K562 (cell line): ENCODE measurements at regions not wholly inside any gene's neighbourhood (a gene's known extent, or its start where the extent isn't known, plus 50 kb on each side); places are given as distances from the start of the nearest gene placed in this dataset.

Experiments
- ATAC-seq: fragments of 200-7000 bp; cut with Tn5 transposase; 3 replicates; pipeline ENCODE4 v1.9.1; 2020; ENCODE audit warnings: moderate library complexity
- BruUV-seq: library from RNA; stranded (reverse); fragments of 400-500 nt; replicated peaks from 2 replicates; lab custom pipeline; 2021; lab: Mats Ljungman, UMichigan
- CTCF ChIA-PET: fragments of 300-600 bp; formaldehyde crosslinking; extraction: SDS; loops from one replicate; lab custom pipeline; 2021; ENCODE audit warnings: low intra/inter-chr PET ratio; lab: Yijun Ruan, JAX
- POLR2A ChIA-PET: fragments of 300-600, 350-650 bp; sonication (Branson Sonifier 250); formaldehyde crosslinking; extraction: SDS; loops from one replicate; lab custom pipeline; 2021; ENCODE audit warnings: antibody characterized with exemption, inconsistent platforms; lab: Yijun Ruan, JAX
- DNase-seq, 4 experiments: peaks; one replicate each; pipeline versions ENCODE4 v3.0.0 to v3.0.0-alpha.2; 2011 to 2018; ENCODE audit warnings: low spot score in 3 of 4, mixed read lengths in 3 of 4; ENCODE audit errors: extremely low read depth in 1 of 4
- FAIRE-seq: peaks from 2 replicates; lab custom pipeline; 2011; peaks lifted over from hg19 to GRCh38; lab: Jason Lieb, UNC
- H2AFZ ChIP-seq: 2 replicates; pipeline ENCODE4 v1.6.0; 2011; ENCODE audit warnings: low read depth, low read length, control low read depth, inconsistent platforms
- H3K27ac ChIP-seq: fragments of 200-600 bp; 3 replicates; pipeline ENCODE4 v1.8.0; 2011; ENCODE audit warnings: low read depth, mild to moderate bottlenecking, control low read depth, inconsistent platforms, low read length, moderate library complexity, mixed read lengths; ENCODE audit errors: extremely low read depth
- H3K27me3 ChIP-seq, 2 experiments: fragments of 300-600 bp in 1 of 2; 2 replicates in 1 of 2; 3 replicates in 1 of 2; pipeline versions ENCODE4 v1.6.0 to v1.8.0; 2011; ENCODE audit warnings: inconsistent platforms in 2 of 2, low read length in 2 of 2, mild to moderate bottlenecking in 1 of 2, mixed read lengths in 1 of 2, moderate library complexity in 1 of 2; ENCODE audit not compliant: control insufficient read depth in 2 of 2, insufficient read depth in 2 of 2
- H3K36me3 ChIP-seq: fragments of 300-600 bp; 3 replicates; pipeline ENCODE4 v1.8.0; 2011; ENCODE audit warnings: mild to moderate bottlenecking, low read length, inconsistent platforms; ENCODE audit not compliant: control insufficient read depth, insufficient read depth
- H3K4me1 ChIP-seq, 2 experiments: fragments of 200-600 bp in 1 of 2; replicated peaks in 1 of 2; 2 replicates in 1 of 2; 3 replicates in 1 of 2; pipeline versions ENCODE4 v1.5.1 to v1.8.0; 2011; ENCODE audit warnings: inconsistent platforms in 2 of 2, low read length in 2 of 2, mild to moderate bottlenecking in 1 of 2, mixed read lengths in 1 of 2, moderate library complexity in 1 of 2; ENCODE audit not compliant: control insufficient read depth in 2 of 2, insufficient read depth in 2 of 2
- H3K4me2 ChIP-seq: 2 replicates; pipeline ENCODE4 v1.6.1; 2011; ENCODE audit warnings: low read length, control low read depth, inconsistent platforms, mixed read lengths; ENCODE audit not compliant: insufficient read depth
- H3K4me3 ChIP-seq: fragments of 200-600 bp; sonication (generic), shearing (Covaris generic); 2 replicates; pipeline ENCODE4 v1.5.1; 2016; ENCODE audit warnings: control low read depth, inconsistent platforms
- H3K79me2 ChIP-seq: fragments of 200-600 bp; 3 replicates; pipeline ENCODE4 v1.8.0; 2011; ENCODE audit warnings: low read length, inconsistent platforms; ENCODE audit not compliant: control insufficient read depth, insufficient read depth
- H3K9ac ChIP-seq, 2 experiments: 2 replicates each; pipeline versions ENCODE4 v1.6.0 to v1.6.1; 2011; ENCODE audit warnings: low read depth in 2 of 2, low read length in 2 of 2, control low read depth in 1 of 2, inconsistent platforms in 1 of 2, mild to moderate bottlenecking in 1 of 2, mixed read lengths in 1 of 2; ENCODE audit not compliant: insufficient read depth in 1 of 2
- H3K9me1 ChIP-seq: one replicate; pipeline ENCODE4 v1.6.0; 2011; ENCODE audit warnings: inconsistent platforms, mild to moderate bottlenecking, low read length, moderate library complexity; ENCODE audit not compliant: control insufficient read depth, insufficient read depth
- H3K9me3 ChIP-seq: replicated peaks from 2 replicates; pipeline ENCODE4 v1.5.1; 2011; ENCODE audit warnings: low read depth, low read length, inconsistent platforms; ENCODE audit not compliant: control insufficient read depth, insufficient read depth
- H4K20me1 ChIP-seq: replicated peaks from 2 replicates; pipeline ENCODE4 v1.6.1; 2011; ENCODE audit warnings: low read length, inconsistent platforms, mixed read lengths; ENCODE audit not compliant: control insufficient read depth, insufficient read depth
- BRD9 ChIP-seq: fragments of 450-650 bp; IDR thresholded peaks from 2 replicates; pipeline ENCODE4 v1.6.1; 2018; ENCODE audit warnings: low read depth; ENCODE audit not compliant: partially characterized antibody
- CHD1 ChIP-seq: fragments of 200-600 bp; sonication (generic); IDR thresholded peaks from one replicate; pipeline ENCODE4 v1.6.1; 2012; ENCODE audit warnings: mild to moderate bottlenecking, moderate library complexity, low read length, inconsistent platforms
- GTF2E2 ChIP-seq: fragments of 200-800 bp; sonication (Bioruptor generic); IDR thresholded peaks from 2 replicates; pipeline ENCODE4 v1.6.1; 2016; ENCODE audit warnings: missing genetic modification characterization, missing compliant biosample characterization
- HDAC2 ChIP-seq: fragments of 450-650 bp; IDR thresholded peaks from 2 replicates; pipeline ENCODE4 v1.6.1; 2016; ENCODE audit warnings: mild to moderate bottlenecking
- MECOM ChIP-seq: fragments of 250-450 bp; sonication (Bioruptor Pico); IDR thresholded peaks from 2 replicates; pipeline ENCODE4 v1.8.0; 2022; ENCODE audit warnings: inconsistent platforms
- MNT ChIP-seq, 2 experiments: fragments of 450-650 bp; conservative IDR thresholded peaks; 2 replicates each; pipeline ENCODE4 v1.6.1; 2017; ENCODE audit warnings: mild to moderate bottlenecking in 2 of 2, moderate library complexity in 2 of 2
- POLR2A ChIP-seq: fragments of 450-650 bp; conservative IDR thresholded peaks from 2 replicates; pipeline ENCODE4 v1.6.1; 2016
- RBM17 ChIP-seq: fragments of 200-400 bp; formaldehyde crosslinking; IDR thresholded peaks from 2 replicates; pipeline ENCODE4 v1.6.1; 2017; ENCODE audit warnings: low read depth, mild to moderate bottlenecking, low read length, borderline replicate concordance
- RFX1 ChIP-seq: fragments of 450-650 bp; IDR thresholded peaks from 2 replicates; pipeline ENCODE4 v1.6.1; 2016; ENCODE audit warnings: mild to moderate bottlenecking, moderate library complexity
- SMAD2 ChIP-seq: fragments of 150-350 bp; IDR thresholded peaks from 2 replicates; pipeline ENCODE4 v1.6.1; 2014; ENCODE audit warnings: low read depth, mild to moderate bottlenecking, low read length
- ZBTB1 ChIP-seq: sonication (generic); formaldehyde crosslinking; IDR thresholded peaks from 2 replicates; pipeline ENCODE4 v1.8.1; 2023; ENCODE audit warnings: missing genetic modification reagents, low read depth, mild to moderate bottlenecking, borderline replicate concordance
- ZFX ChIP-seq: sonication (generic); formaldehyde crosslinking; IDR thresholded peaks from 2 replicates; pipeline ENCODE4 v1.8.0; 2022; ENCODE audit warnings: mild to moderate bottlenecking, missing genetic modification reagents, moderate library complexity
- ZNF311 ChIP-seq: fragments of 250-450 bp; sonication (Bioruptor Pico); IDR thresholded peaks from 2 replicates; pipeline ENCODE4 v1.4.0; 2020; ENCODE audit warnings: mild to moderate bottlenecking, moderate library complexity
- ZNF592 ChIP-seq: fragments of 450-650 bp; IDR thresholded peaks from 2 replicates; pipeline ENCODE4 v1.6.1; 2017; ENCODE audit warnings: antibody characterized with exemption, mild to moderate bottlenecking
- WGBS: fragments of 100-300 bp; shearing (Covaris generic); methylation state at CpG from one replicate; pipeline ENCODE4 v1.1.6; 2016; ENCODE audit warnings: low coverage, mixed read lengths; ENCODE audit not compliant: insufficient coverage; ENCODE audit errors: missing lambda C conversion rate; 5-methylcytosine and 5-hydroxymethylcytosine counted together
- in situ Hi-C: fragments of 300-500 bp; cut with MboI; formaldehyde crosslinking; loops from 4 replicates; pipeline ENCODE4 v1.15.0; 2018; ENCODE audit warnings: inconsistent platforms, mixed read lengths
- intact Hi-C: fragments of 100-400 bp; cut with micrococcal nuclease; formaldehyde crosslinking; loops from 2 replicates; pipeline ENCODE4 v1.14.2; 2022

- H3K27ac ChIP-seq: no peak overlapping the region
- no peaks in the 10 kb centered on the region for H3K4me1 ChIP-seq
- in situ Hi-C loops: no loop called here
- H3K9me3 ChIP-seq: no peaks in the 10 kb centered on the region; the same call in 1 of the 2 replicates
- H3K36me3 ChIP-seq: no peaks in the 10 kb centered on the region
- BruUV-seq: no TSS peak
- ChIA-PET POLR2A (no interaction called here), CTCF (no interaction called here)
- FAIRE-seq (no peak), DNase-seq (no peak), ATAC-seq (no peak)
- no peaks in the 10 kb centered on the region for H3K9me1 ChIP-seq
- H4K20me1 ChIP-seq: no peaks in the 10 kb centered on the region
- no peak overlapping the region for H3K9ac ChIP-seq
- 0% methylated on average over 4 of the region's 4 CpGs for WGBS
- no peak overlapping the region for H3K4me3 ChIP-seq
- intact Hi-C loops: no loop called here
- H3K4me2 ChIP-seq: no peak overlapping the region
- H2AFZ ChIP-seq: no peak overlapping the region
- no peaks in the 10 kb centered on the region for H3K27me3 ChIP-seq
- TF ChIP-seq CHD1: no peak
- no peak for TF ChIP-seq MECOM
- no peak for TF ChIP-seq RBM17
- TF ChIP-seq POLR2A: no peak
- TF ChIP-seq RFX1: no peak
- no peak for TF ChIP-seq ZBTB1 (CRISPR knock-in tag)
- no peak for TF ChIP-seq HDAC2
- no peak for TF ChIP-seq GTF2E2 (tag)
- no peak for TF ChIP-seq BRD9
- TF ChIP-seq, all 486 proteins: peak for 0
- H3K79me2 ChIP-seq: no peaks in the 10 kb centered on the region
Measured at GRCh38 chr6:92496527-92496926, 922.8 kb downstream of the EPHA7 start.

GRCh38 chr6:92495242-92495641 is 924.1 kb downstream of the EPHA7 start:
- Histone ChIP-seq H3K36me3 (no peaks in the 10 kb centered on the region), H4K20me1 (no peaks in the 10 kb centered on the region), H3K4me3 (no peak overlapping the region), H3K9ac (no peak overlapping the region), H3K4me1 (no peaks in the 10 kb centered on the region), H2AFZ (no peak overlapping the region), H3K79me2 (no peaks in the 10 kb centered on the region), H3K4me2 (no peak overlapping the region), H3K9me1 (no peaks in the 10 kb centered on the region), H3K9me3 (no peaks in the 10 kb centered on the region), H3K27me3 (no peaks in the 10 kb centered on the region), H3K27ac (no peak overlapping the region)
- 0% methylated on average over 1 of the region's 1 CpG for WGBS
- intact Hi-C loops (no loop called here), in situ Hi-C loops (no loop called here)
- POLR2A ChIA-PET: no interaction called here
- DNase-seq (no peak), ATAC-seq (no peak), FAIRE-seq (no peak)
- CTCF ChIA-PET: no interaction called here
- BruUV-seq: no TSS peak
- no peak for TF ChIP-seq SMAD2
- TF ChIP-seq ZNF592: no peak
- TF ChIP-seq ZFX (CRISPR knock-in tag): no peak
- TF ChIP-seq ZNF311: no peak
- TF ChIP-seq MNT (conservative IDR thresholded peaks at IDR 0.05): no peak
